Gastrocnemius medialis (tissue), 4 donors: ENCODE measurements at regions not wholly inside any gene's neighbourhood (a gene's known extent, or its start where the extent isn't known, plus 50 kb on each side); places are given as distances from the start of the nearest gene placed in this dataset.

Source experiments
- CTCF ChIP-seq, 5 experiments: fragments of 450-650 bp in 3 of 5; fragments of 200-600 bp in 2 of 5; sonication (generic) in 2 of 5; IDR thresholded peaks in 4 of 5; conservative IDR thresholded peaks in 1 of 5; 1 replicate in 4 of 5; 2 replicates in 1 of 5; pipeline ENCODE4 v1.5.1; 2016 to 2019; ENCODE audit warnings: antibody characterized with exemption in 5 of 5, mild to moderate bottlenecking in 3 of 5, moderate library complexity in 3 of 5
- POLR2A ChIP-seq, 2 donors: fragments of 450-650 bp; IDR thresholded peaks; one replicate each; pipeline ENCODE4 v1.6.1; 2017; ENCODE audit warnings: antibody characterized with exemption in 2 of 2, mild to moderate bottlenecking in 2 of 2, moderate library complexity in 2 of 2

- no peak for TF ChIP-seq CTCF (IDR thresholded peaks at IDR 0.05 in 4 of 5, conservative IDR thresholded peaks at IDR 0.05 in 1 of 5)
- TF ChIP-seq POLR2A (IDR thresholded peaks at IDR 0.05) = no peak
These were observed 114.7 kb upstream of the TLE3 start for GRCh38 chr15:70212286-70212962.
